ENCODE measurements at regions not wholly inside any gene's neighbourhood (a gene's known extent, or its start where the extent isn't known, plus 50 kb on each side); places are given as distances from the start of the nearest gene placed in this dataset.

- DNase-seq = no peak
Observed at GRCh38 chr9:115261656-115262081, 143.7 kb upstream of the TNC start.

DNA sequence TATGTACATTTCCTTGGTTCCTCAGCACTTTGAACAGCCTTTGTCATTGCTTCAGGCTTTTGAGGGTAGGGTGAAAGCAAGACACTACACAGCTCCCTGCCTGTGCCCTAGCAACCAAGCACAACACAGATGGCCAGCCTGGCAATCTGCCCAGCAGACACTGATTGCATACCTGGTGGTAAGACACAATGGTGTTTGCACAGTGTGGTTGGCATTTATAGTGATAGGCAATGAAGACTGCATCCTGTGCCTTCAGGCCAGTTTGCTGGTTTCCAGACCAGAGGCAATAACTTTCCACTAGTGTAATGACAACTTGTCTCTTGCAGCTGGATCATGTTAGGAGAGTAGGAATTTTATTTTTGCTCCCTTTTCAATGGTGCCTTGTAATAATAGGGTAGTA lies 144.5 kb upstream of the TNC start:
- no peak for DNase-seq

DNA sequence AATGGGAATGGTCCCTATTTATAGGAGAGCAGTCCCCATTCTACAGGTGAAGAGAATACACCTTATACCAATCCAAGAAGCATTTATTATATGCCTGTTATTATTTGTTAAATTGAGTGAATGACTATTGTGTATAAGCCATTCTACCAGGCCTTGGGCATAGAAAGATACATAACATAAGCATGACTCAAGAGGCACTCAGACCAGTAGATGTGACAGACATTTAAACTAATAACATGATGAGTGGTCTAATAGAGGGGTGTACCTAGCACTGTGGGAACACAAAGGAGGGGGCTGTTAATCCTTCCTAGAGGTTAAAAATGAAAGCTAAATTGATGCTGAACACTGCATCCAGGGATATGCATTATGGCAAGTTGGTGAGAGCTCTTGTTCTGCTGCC lies 145.0 kb upstream of the TNC start:
- DNase-seq = no peak

DNA sequence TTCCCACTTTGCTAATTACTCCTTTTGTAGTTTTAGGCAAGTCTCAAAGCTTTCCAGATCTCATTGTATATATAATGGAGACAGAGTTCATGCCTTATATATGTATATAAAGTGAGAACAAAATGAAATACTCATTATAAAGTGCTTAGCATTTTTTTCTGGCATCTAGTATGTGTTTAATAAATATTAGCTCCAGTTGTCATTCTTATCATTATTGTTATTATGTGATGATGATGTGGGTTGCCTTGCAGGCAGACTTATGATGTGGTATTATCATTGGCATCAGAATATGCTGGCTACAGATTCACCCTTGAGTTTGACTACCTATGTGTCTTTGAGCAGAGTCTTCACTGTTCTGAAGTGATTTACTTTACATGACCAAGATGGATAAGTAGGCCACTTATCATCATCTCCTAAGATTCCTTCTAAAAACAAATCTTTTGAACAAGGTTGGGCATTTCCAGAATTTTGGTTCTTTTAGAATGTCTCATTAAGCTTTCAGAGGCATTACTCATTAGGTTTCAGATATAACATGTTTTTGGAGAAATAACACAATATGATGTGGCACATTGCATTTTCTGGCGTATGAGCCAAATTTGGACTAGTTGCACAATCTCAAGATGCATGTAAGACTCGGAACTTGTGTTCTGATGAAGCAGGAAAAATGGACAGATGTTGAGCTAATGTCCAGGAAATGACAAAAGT lies 145.6 kb upstream of the TNC start:
- DNase-seq = no peak

GRCh38 chr9:115264313-115264712 lies 146.4 kb upstream of the TNC start:
- no peak for DNase-seq

GRCh38 chr9:115267790-115268189 lies 149.8 kb upstream of the TNC start:
- DNase-seq = no peak

DNA sequence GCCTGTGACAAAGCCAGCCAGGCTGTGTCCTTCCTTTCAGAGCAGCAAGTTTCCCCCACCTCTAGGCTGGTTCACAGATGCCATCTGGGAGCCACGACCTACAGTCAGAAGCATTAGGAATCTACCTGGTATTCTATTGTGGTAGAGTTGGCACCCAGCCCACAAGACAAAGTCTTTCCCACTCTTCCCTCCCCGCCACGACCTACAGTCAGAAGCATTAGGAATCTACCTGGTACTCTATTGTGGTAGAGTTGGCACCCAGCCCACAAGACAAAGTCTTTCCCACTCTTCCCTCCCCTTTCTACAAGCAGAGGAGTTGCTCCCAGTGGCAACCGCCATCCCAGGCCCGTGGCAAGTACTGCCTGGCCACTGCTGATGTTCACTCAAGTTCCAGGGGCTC lies 157.8 kb upstream of the TNC start:
- no peak for DNase-seq

DNA sequence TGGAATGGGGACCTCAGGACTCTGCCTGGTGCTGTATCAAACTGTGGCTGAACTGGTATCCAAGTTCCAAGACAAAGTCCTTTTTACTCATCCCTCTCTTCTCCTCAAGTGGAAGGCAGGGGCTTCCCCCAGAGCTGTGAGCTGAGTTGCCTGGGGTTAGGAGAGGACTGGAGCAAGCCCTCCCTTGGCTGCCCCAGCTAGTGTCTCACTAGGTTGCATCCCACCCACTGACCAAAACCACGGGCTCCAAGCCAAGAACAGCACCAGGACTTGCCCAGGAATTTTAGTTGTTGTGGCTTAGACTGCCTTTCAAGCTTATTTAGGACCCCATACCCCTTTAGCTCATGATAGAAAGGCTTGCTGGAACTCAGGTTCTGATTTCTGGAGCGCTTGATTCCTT lies 158.7 kb upstream of the TNC start:
- no peak for DNase-seq

- DNase-seq = no peak
Observed at GRCh38 chr9:115277301-115277700, 159.3 kb upstream of the TNC start.

GRCh38 chr9:115278326-115279035 lies 160.5 kb upstream of the TNC start:
- DNase-seq = no peak

DNA sequence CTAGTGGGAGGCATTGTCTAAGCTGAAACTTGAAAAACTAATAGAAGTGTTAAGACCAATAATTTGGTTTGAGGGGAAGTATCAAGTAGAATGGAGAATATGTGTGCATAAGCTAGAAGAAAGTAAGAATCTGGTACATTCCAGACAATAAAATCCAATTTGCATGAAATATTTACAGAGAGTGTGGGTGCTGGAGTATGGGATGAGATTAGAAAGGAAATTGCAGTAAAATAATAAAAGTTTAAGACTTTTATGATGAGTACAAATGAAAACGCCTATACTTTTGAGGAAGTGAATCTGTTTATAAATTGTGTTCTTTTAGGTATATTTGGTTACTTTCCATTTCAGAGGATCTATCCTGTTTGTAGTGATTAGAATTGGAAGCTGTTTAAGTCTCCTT lies 165.4 kb upstream of the TNC start:
- DNase-seq = no peak

GRCh38 chr9:115285836-115286235 lies 167.9 kb upstream of the TNC start:
- DNase-seq = no peak

DNA sequence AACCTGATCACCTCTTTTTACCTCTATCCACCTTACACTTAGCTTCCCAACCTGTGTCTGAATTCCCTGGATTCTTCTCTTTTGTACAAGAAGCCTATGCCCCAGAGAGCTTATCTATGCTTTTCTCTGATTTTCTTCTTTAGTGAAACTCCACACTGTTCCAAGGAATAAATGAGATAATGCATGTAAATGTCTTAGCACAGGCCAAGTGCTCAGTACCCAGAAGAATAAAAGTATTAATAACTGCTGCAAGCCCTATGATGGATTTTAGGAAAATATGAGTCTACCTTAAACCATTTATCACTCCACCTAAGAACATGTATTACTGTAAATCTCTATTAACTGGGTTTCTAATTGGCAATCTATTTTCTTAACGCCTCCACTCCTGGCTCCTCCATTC lies 168.5 kb upstream of the TNC start:
- no peak for DNase-seq

GRCh38 chr9:115289757-115290208 lies 171.8 kb upstream of the TNC start:
- DNase-seq = peak; percentile 69

GRCh38 chr9:115291841-115292240 lies 173.9 kb upstream of the TNC start:
- no peak for DNase-seq

- no peak for DNase-seq
Observed at GRCh38 chr9:115292584-115293279, 174.8 kb upstream of the TNC start.

GRCh38 chr9:115295734-115296133 lies 177.8 kb upstream of the TNC start:
- DNase-seq = no peak

DNA sequence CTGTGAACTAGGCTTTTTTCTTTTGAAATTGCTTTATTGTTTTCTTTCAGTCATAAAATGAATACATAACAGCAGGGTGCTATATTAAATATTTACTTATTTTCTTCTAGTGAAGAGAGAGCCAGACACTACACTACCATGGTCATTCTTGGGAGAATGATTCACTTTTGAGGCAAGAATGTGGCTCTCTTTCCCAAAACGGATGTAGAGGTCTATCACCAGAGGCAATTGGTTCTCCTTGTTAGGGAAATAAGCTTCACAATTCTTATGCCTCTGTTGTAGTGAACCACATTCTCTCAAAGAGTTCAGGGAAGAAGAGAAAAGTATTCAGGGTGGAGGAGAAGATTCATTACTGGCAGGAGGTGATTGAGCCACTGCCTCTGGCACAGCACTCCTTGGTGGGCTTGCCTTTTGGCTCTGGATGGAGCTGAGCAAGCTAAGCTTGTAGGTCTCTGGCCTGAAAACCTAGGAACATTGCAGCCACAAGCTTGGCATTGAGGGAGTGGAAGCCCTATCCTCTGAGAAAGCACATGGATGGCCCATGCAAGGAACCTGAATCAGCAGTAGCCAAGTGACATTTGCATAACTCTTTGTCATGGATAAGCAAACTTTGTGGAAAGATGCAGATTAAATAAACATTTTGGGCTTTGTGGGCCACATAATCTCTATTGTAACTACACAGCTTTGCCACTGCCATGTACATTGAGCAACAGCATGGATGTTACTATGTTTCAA lies 179.0 kb upstream of the TNC start:
- no peak for DNase-seq

- DNase-seq = no peak
Observed at GRCh38 chr9:115300116-115300515, 182.2 kb upstream of the TNC start.

DNA sequence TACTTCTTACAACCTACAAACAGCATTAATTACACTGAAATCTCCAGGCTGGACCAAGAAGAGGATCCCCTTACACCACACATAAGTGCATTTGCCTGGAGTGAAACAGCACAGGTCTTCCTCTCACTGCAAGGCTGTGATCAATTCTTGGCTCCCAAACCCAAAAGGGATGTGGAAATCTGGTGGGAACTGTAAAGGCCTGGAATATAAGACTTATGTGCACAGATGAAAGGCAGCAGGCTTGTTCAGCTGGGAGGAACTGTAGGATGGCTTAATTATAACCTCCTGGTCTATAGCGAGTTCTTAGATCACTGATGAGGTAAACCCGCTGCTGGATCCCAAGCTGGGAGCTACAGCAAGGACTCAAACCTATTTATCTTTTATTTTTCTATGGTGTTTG lies 182.9 kb upstream of the TNC start:
- no peak for DNase-seq

DNA sequence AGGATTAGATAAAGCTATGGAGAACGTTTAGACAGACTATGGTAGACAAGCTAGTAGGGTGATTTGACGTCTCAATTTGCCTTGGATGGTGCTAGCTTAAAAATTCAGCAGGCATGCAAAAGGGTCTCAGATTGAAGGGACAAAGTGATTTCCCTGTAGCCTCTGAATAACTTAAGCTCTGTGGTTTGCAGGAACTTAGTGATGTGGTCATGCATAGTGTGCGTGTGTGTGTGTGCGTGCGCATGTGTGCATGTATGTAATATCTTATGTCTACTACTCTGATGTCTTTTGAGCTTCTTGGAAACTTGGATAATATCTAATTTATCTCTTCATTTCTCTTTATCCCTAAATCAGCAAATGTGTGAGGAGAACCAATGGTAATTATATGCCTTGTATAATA lies 183.6 kb upstream of the TNC start:
- DNase-seq = no peak

DNA sequence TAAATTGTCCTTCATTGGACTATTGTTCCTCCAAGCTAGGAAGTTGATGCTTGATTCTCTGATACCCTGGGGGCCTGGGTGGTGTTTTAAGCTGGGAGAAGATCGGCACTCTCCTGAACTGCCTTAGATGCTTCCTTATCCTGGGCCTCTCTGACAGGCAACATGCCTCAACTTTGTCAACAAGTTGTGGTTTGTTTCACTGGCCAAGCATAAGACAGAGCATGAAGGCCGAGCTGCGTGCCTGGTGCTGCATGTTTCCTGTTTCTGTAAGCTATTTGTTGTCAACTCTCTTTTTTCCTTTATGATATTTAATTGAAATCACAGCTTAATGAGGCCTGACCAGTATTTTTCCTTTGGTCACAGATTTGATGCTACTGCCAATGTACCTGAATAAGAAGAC lies 187.6 kb upstream of the TNC start:
- DNase-seq = no peak

DNA sequence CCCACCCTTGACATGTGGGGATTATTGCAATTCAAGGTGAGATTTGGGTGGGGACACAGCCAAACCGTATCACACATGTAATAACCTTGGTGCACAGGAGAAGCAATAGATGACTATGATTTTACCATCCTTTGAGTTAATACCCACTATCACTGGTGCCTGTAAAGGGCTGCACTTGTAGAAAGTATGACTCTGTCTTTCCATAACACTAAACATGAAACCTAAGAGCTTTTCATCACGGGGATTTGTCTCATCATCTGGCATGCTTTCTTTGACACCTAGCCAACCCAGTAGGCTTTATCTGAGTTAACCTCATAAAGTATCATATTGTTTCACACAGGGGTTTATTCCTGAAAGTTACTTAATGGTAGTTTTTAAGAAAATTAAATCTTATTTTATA lies 188.9 kb upstream of the TNC start:
- peak; percentile 40 for DNase-seq
